ENCODE measurements at regions not wholly inside any gene's neighbourhood (a gene's known extent, or its start where the extent isn't known, plus 50 kb on each side); places are given as distances from the start of the nearest gene placed in this dataset.

- TF ChIP-seq CTCF (conservative IDR thresholded peaks at IDR 0.05) = no peak
- TF ChIP-seq ZFX (IDR thresholded peaks at IDR 0.05) = no peak
Observed at GRCh38 chr2:13193075-13193474, 476.3 kb downstream of the TRIB2 start.

Measured in C4-2B (cell line).